HepG2 (cell line): ENCODE measurements at regions not wholly inside any gene's neighbourhood (a gene's known extent, or its start where the extent isn't known, plus 50 kb on each side); places are given as distances from the start of the nearest gene placed in this dataset.

Experiments used
- BATF2 ChIP-seq: sonication (generic); formaldehyde crosslinking; IDR thresholded peaks from 2 replicates; pipeline ENCODE4 v1.8.0; 2022; ENCODE audit warnings: mild to moderate bottlenecking, missing genetic modification reagents, moderate library complexity
- CBX2 ChIP-seq, 2 experiments: fragments of 200-600 bp in 1 of 2; sonication (generic); formaldehyde crosslinking in 1 of 2; IDR thresholded peaks; 2 replicates each; pipeline versions ENCODE4 v1.7.0 to v1.8.1; 2018 to 2022; ENCODE audit warnings: low read depth in 2 of 2, low read length in 1 of 2, mild to moderate bottlenecking in 1 of 2, missing genetic modification reagents in 1 of 2
- GMEB1 ChIP-seq: sonication (generic); formaldehyde crosslinking; IDR thresholded peaks from 2 replicates; pipeline ENCODE4 v1.5.1; 2020; ENCODE audit warnings: missing genetic modification reagents, mild to moderate bottlenecking, borderline replicate concordance
- KDM1A ChIP-seq: IDR thresholded peaks from 2 replicates; pipeline ENCODE4 v1.6.1; 2016; ENCODE audit warnings: missing compliant biosample characterization
- MED8 ChIP-seq: sonication (generic); formaldehyde crosslinking; IDR thresholded peaks from 2 replicates; pipeline ENCODE4 v1.8.1; 2023; ENCODE audit warnings: mild to moderate bottlenecking, missing genetic modification reagents; ENCODE audit not compliant: insufficient replicate concordance
- NAIF1 ChIP-seq: sonication (generic); formaldehyde crosslinking; IDR thresholded peaks from 2 replicates; pipeline ENCODE4 v1.5.0; 2020; ENCODE audit warnings: mild to moderate bottlenecking, missing genetic modification reagents, borderline replicate concordance
- NFRKB ChIP-seq: fragments of 450-650 bp; IDR thresholded peaks from 2 replicates; pipeline ENCODE4 v1.6.1; 2017
- PLRG1 ChIP-seq: fragments of 450-650 bp; conservative IDR thresholded peaks from 2 replicates; pipeline ENCODE4 v1.6.1; 2016
- PRDM15 ChIP-seq: sonication (generic); formaldehyde crosslinking; IDR thresholded peaks from 2 replicates; pipeline ENCODE4 v1.4.0; 2020; ENCODE audit warnings: missing genetic modification reagents
- RFXAP ChIP-seq: sonication (generic); formaldehyde crosslinking; IDR thresholded peaks from 2 replicates; pipeline ENCODE4 v1.4.0; 2020; ENCODE audit warnings: missing genetic modification reagents, borderline replicate concordance
- ZBTB40 ChIP-seq, 2 experiments: fragments of 450-650 bp in 1 of 2; sonication (generic) in 1 of 2; formaldehyde crosslinking in 1 of 2; IDR thresholded peaks; 2 replicates each; pipeline versions ENCODE4 v1.6.1 to v1.8.0; 2016 to 2022; ENCODE audit warnings: antibody characterized with exemption in 1 of 2, mild to moderate bottlenecking in 1 of 2, missing genetic modification reagents in 1 of 2
- ZNF224 ChIP-seq: sonication (generic); formaldehyde crosslinking; IDR thresholded peaks from 2 replicates; pipeline ENCODE4 v1.5.0; 2020; ENCODE audit warnings: mild to moderate bottlenecking, missing genetic modification reagents
- ZNF484 ChIP-seq: sonication (generic); formaldehyde crosslinking; IDR thresholded peaks from 2 replicates; pipeline ENCODE4 v1.5.1; 2020; ENCODE audit warnings: mild to moderate bottlenecking, low read depth, missing genetic modification reagents, borderline replicate concordance
- ZNF546 ChIP-seq: sonication (generic); formaldehyde crosslinking; conservative IDR thresholded peaks from 2 replicates; pipeline ENCODE4 v1.8.1; 2023; ENCODE audit warnings: mild to moderate bottlenecking, missing genetic modification reagents
- ZSCAN22 ChIP-seq: sonication (generic); formaldehyde crosslinking; IDR thresholded peaks from 2 replicates; pipeline ENCODE4 v1.4.0; 2020; ENCODE audit warnings: mild to moderate bottlenecking, missing genetic modification reagents

- no peak for TF ChIP-seq MED8
- no peak for TF ChIP-seq PRDM15
- TF ChIP-seq BATF2, result no peak
- no peak for TF ChIP-seq NAIF1 (CRISPR knock-in tag)
- 0 out of 2 replicates have a peak, but pooled peaks have one; percentile 25 for TF ChIP-seq KDM1A (CRISPR knock-in tag)
- no peak for TF ChIP-seq ZBTB40 (IDR thresholded peaks at IDR 0.05)
- no peak for TF ChIP-seq ZBTB40 (CRISPR knock-in tag; IDR thresholded peaks at IDR 0.05)
- no peak for TF ChIP-seq ZSCAN22 (CRISPR knock-in tag)
- TF ChIP-seq RFXAP (CRISPR knock-in tag), result no peak
- no peak for TF ChIP-seq NFRKB
- no peak for TF ChIP-seq CBX2 (IDR thresholded peaks at IDR 0.05; ENCODE audit: low read depth, low read length)
- TF ChIP-seq CBX2 (CRISPR knock-in tag; IDR thresholded peaks at IDR 0.05; ENCODE audit: low read depth), result no peak
- no peak for TF ChIP-seq ZNF546 (CRISPR knock-in tag)
- no peak for TF ChIP-seq ZNF484 (CRISPR knock-in tag)
- TF ChIP-seq GMEB1 (CRISPR knock-in tag), result no peak
- no peak for TF ChIP-seq PLRG1
- no peak for TF ChIP-seq ZNF224 (CRISPR knock-in tag)
Measured at GRCh38 chr15:62858343-62858742, 184.2 kb upstream of the TPM1 start (continued).
